Right lobe of liver (tissue), 6 donors: ENCODE measurements at regions not wholly inside any gene's neighbourhood (a gene's known extent, or its start where the extent isn't known, plus 50 kb on each side); places are given as distances from the start of the nearest gene placed in this dataset.

ENCODE experiments used
- ATAC-seq, 4 donors: fragments of 200-7000 bp; cut with Tn5 transposase; one replicate each; pipeline ENCODE4 v1.9.1; 2020; ENCODE audit warnings: mild to moderate bottlenecking in 4 of 4, moderate library complexity in 4 of 4
- DNase-seq, 3 donors: peaks; one replicate each; pipeline ENCODE4 v3.0.0-alpha.2; 2020
- H3K27ac ChIP-seq, 3 donors: fragments of 200-600 bp; one replicate each; pipeline ENCODE4 v1.8.0; 2022
- H3K27me3 ChIP-seq, 2 donors: fragments of 200-600 bp; one replicate each; pipeline ENCODE4 v1.8.0; 2022
- H3K36me3 ChIP-seq, 4 donors: fragments of 200-600 bp; sonication (generic) in 1 of 4; one replicate each; pipeline versions ENCODE4 v1.5.1 to v1.8.0; 2017 to 2022; ENCODE audit warnings: control low read depth in 1 of 4
- H3K4me1 ChIP-seq, 4 donors: fragments of 200-600 bp; sonication (generic) in 1 of 4; one replicate each; pipeline versions ENCODE4 v1.5.1 to v1.8.0; 2017 to 2022; ENCODE audit warnings: control low read depth in 1 of 4
- H3K4me3 ChIP-seq, 3 donors: fragments of 200-600 bp; one replicate each; pipeline ENCODE4 v1.8.0; 2022
- H3K9me3 ChIP-seq, 4 donors: fragments of 200-600 bp; sonication (generic) in 1 of 4; one replicate each; pipeline versions ENCODE4 v1.5.1 to v1.8.0; 2017 to 2022; ENCODE audit warnings: control low read depth in 1 of 4
- POLR2A ChIP-seq: fragments of 450-650 bp; IDR thresholded peaks from one replicate; pipeline ENCODE4 v1.6.1; 2017; ENCODE audit warnings: antibody characterized with exemption, mild to moderate bottlenecking
- WGBS: methylation state at CpG from one replicate; pipeline ENCODE4 v1.1.6; 2018; ENCODE audit warnings: low coverage, low lambda C conversion rate; ENCODE audit not compliant: insufficient coverage; ENCODE audit errors: missing lambda C conversion rate; 5-methylcytosine and 5-hydroxymethylcytosine counted together
- intact Hi-C, 2 donors: fragments of 100-400 bp; cut with DNase I; formaldehyde crosslinking; loops; one replicate each; pipeline versions ENCODE4 v1.11.2 to v1.14.1; 2022
- TF ChIP-seq, protein P1 (sequence below), 4 donors: fragments of 200-600 bp in 3 of 4; fragments of 450-650 bp in 1 of 4; IDR thresholded peaks; one replicate each; pipeline versions ENCODE4 v1.5.1 to v1.8.0; 2016 to 2022; ENCODE audit warnings: antibody characterized with exemption in 4 of 4, mild to moderate bottlenecking in 2 of 4
- donor health status: DM: no; HTN: yes; CAD: no.
- donor health status: DM: no; HTN: no; CAD: no.
- donor health status: DM: no; HTN: no; CAD: no.
- donor health status: DM: no; HTN: yes; CAD: no.
- donor health status: DM: no; HTN: yes; CAD: no.

DNA sequence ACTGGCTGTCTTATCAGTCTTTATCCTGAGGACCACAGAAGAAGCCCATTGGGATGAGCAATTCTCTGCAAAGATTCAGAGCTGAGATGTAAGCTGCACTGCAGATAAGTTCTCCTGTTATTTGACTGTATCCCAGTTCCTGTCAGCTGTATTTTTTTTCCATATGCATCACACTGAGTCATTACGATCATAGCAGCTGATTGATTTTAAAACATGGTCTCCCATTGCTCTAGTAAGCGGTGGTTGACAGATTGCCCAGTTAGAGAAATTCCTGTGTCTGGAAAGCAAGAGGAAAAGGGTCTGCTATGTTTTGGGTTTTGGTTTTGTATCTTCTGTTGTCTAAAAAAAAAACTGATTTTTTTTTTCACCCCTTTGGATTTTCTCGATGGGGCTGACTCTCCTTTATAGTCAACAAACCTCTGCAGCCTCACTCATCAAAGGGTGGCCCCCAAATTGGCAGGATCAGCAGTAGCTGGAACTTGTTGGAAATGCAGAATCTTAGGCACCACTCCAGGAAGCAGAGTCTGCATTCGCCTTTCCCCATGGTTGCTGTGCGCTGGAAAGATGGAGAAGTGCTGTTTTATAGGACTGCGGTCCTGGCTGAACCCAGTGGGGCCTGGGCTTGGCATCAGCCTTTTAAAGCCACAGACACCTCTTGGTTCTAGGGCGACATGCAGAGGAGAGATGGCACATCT, 220.1 kb upstream of the MPHOSPH6 start:
- DNase-seq, result no peak
- intact Hi-C loops, result no loop called here
- Histone ChIP-seq H3K9me3 (no peaks in the 10 kb centered on the region), H3K36me3 (no peaks in the 10 kb centered on the region), H3K4me3 (no peak overlapping the region), H3K27me3 (no peaks in the 10 kb centered on the region), H3K4me1 (no peaks in the 10 kb centered on the region), H3K27ac (no peak overlapping the region)
- ATAC-seq, result no peak
- WGBS, result 56% methylated on average over 6 of the region's 7 CpGs
- no peak for TF ChIP-seq POLR2A
- TF ChIP-seq, protein P1, sequence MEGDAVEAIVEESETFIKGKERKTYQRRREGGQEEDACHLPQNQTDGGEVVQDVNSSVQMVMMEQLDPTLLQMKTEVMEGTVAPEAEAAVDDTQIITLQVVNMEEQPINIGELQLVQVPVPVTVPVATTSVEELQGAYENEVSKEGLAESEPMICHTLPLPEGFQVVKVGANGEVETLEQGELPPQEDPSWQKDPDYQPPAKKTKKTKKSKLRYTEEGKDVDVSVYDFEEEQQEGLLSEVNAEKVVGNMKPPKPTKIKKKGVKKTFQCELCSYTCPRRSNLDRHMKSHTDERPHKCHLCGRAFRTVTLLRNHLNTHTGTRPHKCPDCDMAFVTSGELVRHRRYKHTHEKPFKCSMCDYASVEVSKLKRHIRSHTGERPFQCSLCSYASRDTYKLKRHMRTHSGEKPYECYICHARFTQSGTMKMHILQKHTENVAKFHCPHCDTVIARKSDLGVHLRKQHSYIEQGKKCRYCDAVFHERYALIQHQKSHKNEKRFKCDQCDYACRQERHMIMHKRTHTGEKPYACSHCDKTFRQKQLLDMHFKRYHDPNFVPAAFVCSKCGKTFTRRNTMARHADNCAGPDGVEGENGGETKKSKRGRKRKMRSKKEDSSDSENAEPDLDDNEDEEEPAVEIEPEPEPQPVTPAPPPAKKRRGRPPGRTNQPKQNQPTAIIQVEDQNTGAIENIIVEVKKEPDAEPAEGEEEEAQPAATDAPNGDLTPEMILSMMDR (IDR thresholded peaks at IDR 0.05), result no peak

DNA sequence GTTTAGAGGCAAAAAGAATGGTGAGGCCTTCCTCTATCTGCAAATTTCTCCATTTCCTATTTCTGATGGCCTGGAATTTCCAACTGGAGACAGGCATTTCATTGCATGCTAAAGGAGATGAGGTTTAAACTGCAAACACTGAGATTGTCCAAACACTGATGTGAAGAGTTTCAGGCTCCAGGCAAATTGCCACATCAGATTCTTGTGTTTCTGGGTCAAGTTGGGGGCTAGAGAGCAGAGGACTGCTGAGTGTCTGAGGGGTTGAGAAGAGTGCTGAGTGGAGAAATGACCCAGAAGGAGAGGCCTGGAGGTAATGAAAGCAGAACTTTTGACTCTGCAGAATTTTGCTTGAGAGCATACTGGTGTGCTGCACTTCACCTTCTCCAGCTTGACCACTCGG, 216.7 kb upstream of the MPHOSPH6 start:
- no peaks in the 10 kb centered on the region for H3K9me3 ChIP-seq
- DNase-seq, result no peak
- TF ChIP-seq POLR2A, result no peak
- TF ChIP-seq, protein P1 (IDR thresholded peaks at IDR 0.05), result no peak
- no peaks in the 10 kb centered on the region for H3K27me3 ChIP-seq
- WGBS, result no CpG with 5 or more reads among the region's 1 CpG
- no peak for ATAC-seq
- H3K4me1 ChIP-seq, result no peaks in the 10 kb centered on the region
- intact Hi-C loops, result no loop called here
- no peak overlapping the region for H3K4me3 ChIP-seq
- H3K36me3 ChIP-seq, result no peaks in the 10 kb centered on the region
- H3K27ac ChIP-seq, result no peak overlapping the region

DNA sequence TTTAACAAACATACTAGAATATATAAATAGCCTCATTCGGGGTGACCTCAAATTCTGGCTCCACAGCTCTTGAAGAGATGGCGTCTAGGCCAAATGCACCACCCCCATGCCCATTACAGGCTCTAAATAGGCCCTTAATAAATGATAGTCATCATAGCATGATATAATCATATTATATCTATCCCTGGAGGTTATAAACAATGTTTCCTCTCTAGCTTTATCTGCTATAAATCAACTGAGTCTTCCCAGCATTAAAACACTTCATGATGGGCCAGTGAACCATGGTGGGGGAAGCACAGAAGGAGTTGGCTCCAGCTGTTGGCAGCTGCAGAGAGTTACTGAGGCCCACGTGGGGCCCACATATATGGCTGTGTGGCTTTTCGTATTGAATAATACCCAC, 214.9 kb upstream of the MPHOSPH6 start:
- H3K27ac ChIP-seq, result no peak overlapping the region
- intact Hi-C loops, result no loop called here
- H3K4me1 ChIP-seq, result no peaks in the 10 kb centered on the region
- WGBS, result 55% methylated on average over 4 of the region's 4 CpGs
- H3K4me3 ChIP-seq, result no peak overlapping the region
- no peaks in the 10 kb centered on the region for H3K36me3 ChIP-seq
- no peaks in the 10 kb centered on the region for H3K9me3 ChIP-seq
- no peaks in the 10 kb centered on the region for H3K27me3 ChIP-seq
- ATAC-seq (no peak), DNase-seq (no peak)
- TF ChIP-seq, protein P1 (IDR thresholded peaks at IDR 0.05), result no peak
- TF ChIP-seq POLR2A, result no peak

DNA sequence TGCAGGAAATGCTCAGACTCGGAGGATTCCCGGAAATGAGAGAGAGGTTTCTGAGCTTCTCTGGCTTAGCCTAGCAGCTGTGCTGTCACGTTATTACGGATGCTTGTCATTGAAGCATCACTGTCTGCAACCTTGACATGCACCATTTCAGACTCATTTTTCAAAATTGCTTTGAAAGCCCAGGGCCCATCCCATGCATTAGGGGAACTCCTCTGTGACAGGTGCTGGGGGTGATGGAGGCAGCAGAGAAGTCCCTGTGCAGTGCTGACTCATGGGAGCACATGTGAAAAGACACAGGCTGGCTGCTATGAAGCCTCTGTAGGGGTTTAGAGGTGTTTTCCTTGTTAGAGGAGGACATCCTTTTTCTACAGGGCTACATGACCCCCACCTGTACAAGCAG, 214.0 kb upstream of the MPHOSPH6 start:
- H3K9me3 ChIP-seq, result no peaks in the 10 kb centered on the region
- 28% methylated on average over 4 of the region's 4 CpGs for WGBS
- no peak for ATAC-seq

More for the DNA sequence above, 214.0 kb upstream of the MPHOSPH6 start:
- no peak overlapping the region for H3K4me3 ChIP-seq
- TF ChIP-seq, protein P1 (IDR thresholded peaks at IDR 0.05), result no peak
- TF ChIP-seq POLR2A, result no peak
- no peaks in the 10 kb centered on the region for H3K27me3 ChIP-seq
- intact Hi-C loops, result no loop called here
- no peak overlapping the region for H3K27ac ChIP-seq
- no peaks in the 10 kb centered on the region for H3K36me3 ChIP-seq
- no peak for DNase-seq
- no peaks in the 10 kb centered on the region for H3K4me1 ChIP-seq
